Heart right ventricle (tissue), 16 donors: ENCODE measurements at regions not wholly inside any gene's neighbourhood (a gene's known extent, or its start where the extent isn't known, plus 50 kb on each side); places are given as distances from the start of the nearest gene placed in this dataset.

ENCODE experiments used
- ATAC-seq, 8 donors: fragments of 200-7000 bp; cut with Tn5 transposase; one replicate each; pipeline ENCODE4 v1.9.1; 2020; ENCODE audit warnings: mild to moderate bottlenecking in 8 of 8, moderate library complexity in 8 of 8, moderate number of reproducible peaks in 1 of 8
- DNase-seq, 2 donors: peaks; one replicate each; pipeline ENCODE4 v3.0.0-alpha.2; 2020
- H3K27ac ChIP-seq, 10 donors: fragments of 200-600 bp; sonication (generic) in 2 of 10; one replicate each; pipeline versions ENCODE4 v1.5.0 to v1.8.0; 2020 to 2022; ENCODE audit warnings: mild to moderate bottlenecking in 3 of 10
- H3K27me3 ChIP-seq, 7 donors: fragments of 200-600 bp; one replicate each; pipeline ENCODE4 v1.8.0; 2021 to 2022; ENCODE audit warnings: mild to moderate bottlenecking in 2 of 7
- H3K36me3 ChIP-seq, 9 donors: fragments of 200-600 bp; sonication (generic) in 1 of 9; one replicate each; pipeline versions ENCODE4 v1.5.0 to v1.8.0; 2020 to 2022; ENCODE audit warnings: mild to moderate bottlenecking in 2 of 9
- H3K4me1 ChIP-seq, 9 donors: fragments of 200-600 bp; sonication (generic) in 1 of 9; one replicate each; pipeline versions ENCODE4 v1.5.0 to v1.8.0; 2020 to 2022; ENCODE audit warnings: mild to moderate bottlenecking in 4 of 9
- H3K4me3 ChIP-seq, 10 donors: fragments of 200-600 bp; sonication (generic) in 2 of 10; one replicate each; pipeline versions ENCODE4 v1.5.0 to v1.8.0; 2020 to 2022; ENCODE audit warnings: mild to moderate bottlenecking in 7 of 10, moderate library complexity in 2 of 10
- H3K9me3 ChIP-seq, 11 donors: fragments of 200-600 bp in 10 of 11; sonication (generic) in 2 of 11; one replicate each; pipeline versions ENCODE4 v1.5.0 to v1.8.0; 2013 to 2022; ENCODE audit warnings: mild to moderate bottlenecking in 2 of 11, control low read depth in 1 of 11, moderate library complexity in 1 of 11
- CTCF ChIP-seq, 9 donors: fragments of 200-600 bp; sonication (generic) in 2 of 9; IDR thresholded peaks; one replicate each; pipeline versions ENCODE4 v1.5.0 to v1.8.0; 2021 to 2022; ENCODE audit warnings: antibody characterized with exemption in 9 of 9, mild to moderate bottlenecking in 5 of 9, moderate library complexity in 1 of 9
- WGBS, 2 donors: extraction: QIAGEN DNeasy Blood & Tissue Kit; methylation state at CpG; one replicate each; pipeline ENCODE4 v1.1.7; 2013; ENCODE audit warnings: inconsistent platforms in 1 of 2; 5-methylcytosine and 5-hydroxymethylcytosine counted together
- intact Hi-C, 10 donors: fragments of 100-400 bp; cut with DNase I; formaldehyde crosslinking; loops; one replicate each; pipeline versions ENCODE4 v1.11.1 to v1.14.2; 2022
- donor health status: Arrhythmogenic right ventricular cardiomyopathy.
- donor health status: ischemic (EF 13 %, LVEDD 7.1; RV severe dilation, severe dysfunction).
- donor health status: healthy with polysubstance abuse.
- donor health status: DM: no; HTN: yes; CAD: no.
- donor health status: DM: no; HTN: no; CAD: no.
- donor health status: ischemic (EF 25% LVEDD 6.9; RV normal size, moderate dysfunction).
- donor health status: ischemic (EF 25% LVEDD 5.7; RV mildly dilated, moderate dysfunction).
- donor health status: healthy.
- donor health status: DM: yes; HTN: yes; CAD: no.
- donor health status: Ischemic cardiomyopathy.
- donor health status: ischemic (EF 35%, LVEDD 5.7; RV mildly dilated, moderate dysfunction).
- donor health status: nonischemic (EF 11% LVEDD 7.7; RV severe dilation, severe dysfunction).
- donor health status: DM: yes; HTN: yes; CAD: no.
- donor health status: PGD.
- donor health status: ischemic (EF 29% LVEDD 5.4; RV normal size, mild dysfunction).
- donor health status: nonischemic (EF 23%, LVEDD 6.1; RV moderate dilation, normal function).

DNA sequence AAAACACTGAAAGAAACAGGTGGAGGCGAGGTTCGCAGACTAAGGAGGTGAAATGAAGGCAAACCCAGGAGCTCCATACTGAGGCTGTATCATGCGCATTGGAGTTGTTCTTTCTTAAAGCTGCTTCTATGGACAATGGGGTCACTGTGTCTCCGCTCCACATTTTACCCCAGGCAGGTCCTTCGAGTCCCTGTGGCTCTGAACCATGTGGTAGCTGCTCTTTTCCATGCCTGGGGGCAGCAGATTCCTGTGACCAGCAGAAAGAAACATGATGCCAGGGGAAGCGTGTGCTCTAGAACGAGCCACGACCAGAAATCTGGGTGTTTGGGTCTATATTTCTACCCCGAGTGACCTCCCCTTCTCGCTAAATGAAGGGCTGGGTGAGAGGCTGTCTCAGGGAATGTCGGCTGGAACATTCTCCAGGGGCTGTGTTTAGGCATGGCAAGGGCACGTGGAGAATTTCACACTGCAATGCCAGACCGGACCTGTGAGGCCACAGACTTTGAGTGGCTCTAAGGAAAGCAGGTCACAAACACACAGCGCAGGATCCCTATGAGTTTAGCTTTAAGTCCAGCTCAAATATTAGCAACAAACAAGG, 95.7 kb upstream of the IRS2 start:
- intact Hi-C loops: loop anchor here in 1 of 10 donors (10.0 kb wide), 1 partner anchor 223 kb away; no protein-coding TSS in a partner anchor
- DNase-seq: no peak

GRCh38 chr13:109881347-109881725, 95.0 kb upstream of the IRS2 start:
- intact Hi-C loops: loop anchor here in 1 of 10 donors (10.0 kb wide), 1 partner anchor 223 kb away; no protein-coding TSS in a partner anchor
- no peak for TF ChIP-seq CTCF (IDR thresholded peaks at IDR 0.05)
- Histone ChIP-seq H3K4me3 (no peak overlapping the region), H3K27ac (no peak overlapping the region), H3K9me3 (no peaks in the 10 kb centered on the region), H3K27me3 (no peaks in the 10 kb centered on the region), H3K4me1 (peaks cover 0 to 15% (median 3%) of the 10 kb centered on the region in 9 donors), H3K36me3 (no peaks in the 10 kb centered on the region)
- ATAC-seq (no peak), DNase-seq (no peak)
- WGBS, 2 donors: 92 to 94% methylated on average over 14 of the region's 14 CpGs

More for the DNA sequence above, 95.7 kb upstream of the IRS2 start:
- WGBS, 2 donors: 70 to 75% methylated on average over 14 of the region's 14 CpGs
- no peaks in the 10 kb centered on the region for H3K36me3 ChIP-seq
- no peak overlapping the region for H3K27ac ChIP-seq
- H3K27me3 ChIP-seq: no peaks in the 10 kb centered on the region
- no peak for TF ChIP-seq CTCF (IDR thresholded peaks at IDR 0.05)
- H3K4me3 ChIP-seq: no peak overlapping the region
- no peaks in the 10 kb centered on the region for H3K9me3 ChIP-seq
- H3K4me1 ChIP-seq: peaks cover 0 to 15% (median 3%) of the 10 kb centered on the region in 9 donors
- no peak for ATAC-seq

GRCh38 chr13:109880371-109881346, 94.3 kb upstream of the IRS2 start:
- DNase-seq: no peak

More at GRCh38 chr13:109880371-109881346, 94.3 kb upstream of the IRS2 start:
- H3K4me1 ChIP-seq: peaks cover 0 to 21% (median 3%) of the 10 kb centered on the region in 9 donors
- no peak for ATAC-seq
- H3K4me3 ChIP-seq: no peak overlapping the region
- no peak for TF ChIP-seq CTCF (IDR thresholded peaks at IDR 0.05)
- intact Hi-C loops: loop anchor here in 1 of 10 donors (10.0 kb wide), 1 partner anchor 224 kb away; no protein-coding TSS in a partner anchor
- 81 to 83% methylated on average over 35 of the region's 35 CpGs for WGBS, 2 donors
- no peaks in the 10 kb centered on the region for H3K36me3 ChIP-seq
- no peaks in the 10 kb centered on the region for H3K27me3 ChIP-seq
- H3K27ac ChIP-seq: no peak overlapping the region
- no peaks in the 10 kb centered on the region for H3K9me3 ChIP-seq
